Osteoblast (primary cell): ENCODE measurements at regions not wholly inside any gene's neighbourhood (a gene's known extent, or its start where the extent isn't known, plus 50 kb on each side); places are given as distances from the start of the nearest gene placed in this dataset.

ENCODE experiments used
- DNase-seq: peaks from one replicate; pipeline ENCODE4 v3.0.0; 2011; ENCODE audit warnings: low spot score, mixed read lengths; ENCODE audit not compliant: insufficient read length; ENCODE audit errors: missing footprints
- H2AFZ ChIP-seq: 2 replicates; pipeline ENCODE4 v1.6.0; 2011; ENCODE audit warnings: mild to moderate bottlenecking, low read length
- H3K27ac ChIP-seq: 2 replicates; pipeline ENCODE4 v1.5.1; 2011; ENCODE audit warnings: mild to moderate bottlenecking, low read depth, low read length, moderate library complexity
- H3K27me3 ChIP-seq: 2 replicates; pipeline ENCODE4 v1.6.0; 2012; ENCODE audit warnings: mild to moderate bottlenecking, control low read depth, inconsistent platforms, low read length, moderate library complexity; ENCODE audit not compliant: insufficient read depth
- H3K36me3 ChIP-seq: 2 replicates; pipeline ENCODE4 v1.5.1; 2011; ENCODE audit warnings: mild to moderate bottlenecking, low read length, control low read depth, moderate library complexity; ENCODE audit not compliant: insufficient read depth
- H3K4me1 ChIP-seq: 2 replicates; pipeline ENCODE4 v1.5.1; 2011; ENCODE audit warnings: mild to moderate bottlenecking, low read length, control low read depth, moderate library complexity; ENCODE audit not compliant: insufficient read depth
- H3K4me2 ChIP-seq: 2 replicates; pipeline ENCODE4 v1.6.0; 2011; ENCODE audit warnings: mild to moderate bottlenecking, low read length; ENCODE audit not compliant: insufficient read depth
- H3K4me3 ChIP-seq: fragments of 200-600 bp; sonication (generic); 3 replicates; pipeline ENCODE4 v1.5.1; 2012; ENCODE audit warnings: mild to moderate bottlenecking, low read length, inconsistent platforms; ENCODE audit not compliant: insufficient read depth
- H3K79me2 ChIP-seq: 2 replicates; pipeline ENCODE4 v1.6.0; 2012; ENCODE audit warnings: mild to moderate bottlenecking, low read length, control low read depth, inconsistent platforms; ENCODE audit not compliant: insufficient read depth
- H3K9me3 ChIP-seq: 2 replicates; pipeline ENCODE4 v1.5.1; 2011; ENCODE audit warnings: low read depth, low read length, control low read depth
- H4K20me1 ChIP-seq: 2 replicates; pipeline ENCODE4 v1.6.0; 2012; ENCODE audit warnings: mild to moderate bottlenecking, low read length, control low read depth; ENCODE audit not compliant: insufficient read depth
- TF ChIP-seq, protein P1 (sequence below): IDR thresholded peaks from 2 replicates; pipeline ENCODE4 v1.5.1; 2011; ENCODE audit warnings: mild to moderate bottlenecking, low read depth, low read length, moderate library complexity; ENCODE audit errors: extremely low read depth

DNA sequence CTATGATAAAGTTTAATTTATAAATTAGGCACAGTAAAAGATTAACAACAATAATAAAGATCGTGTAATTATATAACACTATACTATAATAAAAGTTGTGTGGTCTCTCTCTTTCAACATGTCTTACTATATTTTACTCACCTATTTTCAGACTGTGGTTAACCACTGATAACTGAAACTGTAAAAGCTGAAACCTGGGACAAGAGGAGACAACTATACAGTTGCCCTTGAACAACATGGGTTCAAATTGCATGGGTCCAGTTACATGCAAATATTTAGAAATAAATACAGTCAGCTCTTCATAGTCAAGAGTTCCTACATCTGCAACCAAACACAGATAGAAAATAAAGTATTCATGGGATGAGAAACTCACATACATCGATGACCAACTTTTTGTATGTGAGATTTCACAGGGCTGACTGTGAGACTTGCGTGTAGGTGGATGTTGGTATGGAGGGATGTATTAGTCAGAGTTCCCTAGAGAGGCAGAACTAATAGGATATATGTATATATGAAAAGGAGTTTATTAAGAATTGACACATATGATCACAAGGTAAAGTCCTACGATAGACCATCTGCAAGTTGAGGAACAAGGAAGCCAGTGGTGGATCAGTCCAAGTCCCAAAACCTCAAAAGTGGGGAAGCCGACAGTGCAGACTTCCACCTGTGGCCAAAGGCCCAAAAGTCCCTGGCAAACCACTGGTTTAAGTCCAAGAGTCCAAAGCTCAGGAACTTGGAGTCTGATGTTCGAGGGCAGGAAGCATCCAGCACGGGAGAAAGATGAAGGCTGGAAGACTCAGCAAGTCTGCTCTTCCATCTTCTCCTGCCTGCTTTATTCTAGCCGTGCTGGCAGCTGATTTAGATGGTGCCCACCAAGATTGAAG lies 359.5 kb downstream of the INSC start:
- Histone ChIP-seq H3K4me2 (no peak overlapping the region), H3K36me3 (no peaks in the 10 kb centered on the region), H3K4me3 (no peak overlapping the region), H2AFZ (no peak overlapping the region), H3K4me1 (no peaks in the 10 kb centered on the region), H3K27me3 (no peaks in the 10 kb centered on the region), H3K79me2 (no peaks in the 10 kb centered on the region), H3K9me3 (no peaks in the 10 kb centered on the region), H4K20me1 (no peaks in the 10 kb centered on the region), H3K27ac (no peak overlapping the region)
- TF ChIP-seq, protein P1, sequence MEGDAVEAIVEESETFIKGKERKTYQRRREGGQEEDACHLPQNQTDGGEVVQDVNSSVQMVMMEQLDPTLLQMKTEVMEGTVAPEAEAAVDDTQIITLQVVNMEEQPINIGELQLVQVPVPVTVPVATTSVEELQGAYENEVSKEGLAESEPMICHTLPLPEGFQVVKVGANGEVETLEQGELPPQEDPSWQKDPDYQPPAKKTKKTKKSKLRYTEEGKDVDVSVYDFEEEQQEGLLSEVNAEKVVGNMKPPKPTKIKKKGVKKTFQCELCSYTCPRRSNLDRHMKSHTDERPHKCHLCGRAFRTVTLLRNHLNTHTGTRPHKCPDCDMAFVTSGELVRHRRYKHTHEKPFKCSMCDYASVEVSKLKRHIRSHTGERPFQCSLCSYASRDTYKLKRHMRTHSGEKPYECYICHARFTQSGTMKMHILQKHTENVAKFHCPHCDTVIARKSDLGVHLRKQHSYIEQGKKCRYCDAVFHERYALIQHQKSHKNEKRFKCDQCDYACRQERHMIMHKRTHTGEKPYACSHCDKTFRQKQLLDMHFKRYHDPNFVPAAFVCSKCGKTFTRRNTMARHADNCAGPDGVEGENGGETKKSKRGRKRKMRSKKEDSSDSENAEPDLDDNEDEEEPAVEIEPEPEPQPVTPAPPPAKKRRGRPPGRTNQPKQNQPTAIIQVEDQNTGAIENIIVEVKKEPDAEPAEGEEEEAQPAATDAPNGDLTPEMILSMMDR, result no peak
- no peak for DNase-seq

DNA sequence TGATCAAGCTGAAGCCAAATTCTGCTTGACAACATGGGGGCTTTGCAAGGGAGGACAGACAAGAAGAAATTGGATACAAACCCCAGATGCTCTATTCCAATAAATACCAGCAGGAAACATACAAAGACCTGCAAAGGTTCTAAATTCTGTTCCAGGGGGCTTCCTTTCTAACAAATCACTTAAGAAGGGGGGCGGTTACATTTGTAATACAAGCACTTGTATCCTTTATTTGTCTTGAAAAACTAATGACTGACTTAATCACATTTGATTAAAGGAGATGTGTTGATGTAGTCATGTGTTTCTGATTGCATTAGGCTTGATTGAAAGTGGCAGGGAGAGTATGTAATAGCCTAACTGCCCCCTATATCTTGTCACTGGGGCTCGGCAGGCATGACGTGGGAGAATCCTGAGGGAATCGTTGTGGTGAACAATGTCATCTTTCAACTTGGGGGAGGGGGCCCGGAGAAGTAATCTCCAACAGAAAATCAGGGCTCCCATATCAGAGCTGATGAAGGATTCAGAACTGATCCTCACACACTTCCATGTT lies 361.7 kb downstream of the INSC start:
- H3K4me3 ChIP-seq, result no peak overlapping the region
- H3K27ac ChIP-seq, result no peak overlapping the region
- TF ChIP-seq, protein P1, result no peak
- no peaks in the 10 kb centered on the region for H3K9me3 ChIP-seq
- H3K4me2 ChIP-seq, result no peak overlapping the region
- no peaks in the 10 kb centered on the region for H4K20me1 ChIP-seq
- H3K4me1 ChIP-seq, result no peaks in the 10 kb centered on the region
- H3K27me3 ChIP-seq, result no peaks in the 10 kb centered on the region
- no peaks in the 10 kb centered on the region for H3K36me3 ChIP-seq
- DNase-seq, result no peak
- no peak overlapping the region for H2AFZ ChIP-seq
- H3K79me2 ChIP-seq, result no peaks in the 10 kb centered on the region

DNA sequence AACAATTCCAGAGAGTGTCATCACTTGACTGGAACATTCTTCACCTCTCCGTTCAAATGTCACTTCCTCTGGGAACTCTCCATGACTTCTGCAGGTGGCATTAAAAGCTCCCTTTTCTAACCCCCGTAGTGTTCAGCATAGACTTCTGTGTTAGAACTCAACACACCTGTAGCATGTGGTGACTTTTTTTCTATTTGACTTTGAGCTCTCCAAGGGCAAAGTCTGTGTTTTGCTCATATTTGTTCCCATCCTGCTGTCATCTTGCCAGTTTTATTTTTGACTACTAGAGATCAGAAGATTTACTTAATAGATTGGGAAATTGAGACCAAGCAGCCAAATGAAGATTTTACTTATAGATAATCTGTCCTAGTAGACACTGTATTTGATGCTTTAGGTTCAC lies 367.1 kb downstream of the INSC start:
- H3K4me2 ChIP-seq, result no peak overlapping the region
- no peak overlapping the region for H3K4me3 ChIP-seq
- H3K4me1 ChIP-seq, result no peaks in the 10 kb centered on the region
- no peaks in the 10 kb centered on the region for H3K27me3 ChIP-seq
- H3K36me3 ChIP-seq, result no peaks in the 10 kb centered on the region
- no peak for DNase-seq
- TF ChIP-seq, protein P1, result no peak
- H3K27ac ChIP-seq, result no peak overlapping the region
- no peaks in the 10 kb centered on the region for H4K20me1 ChIP-seq
- H3K79me2 ChIP-seq, result no peaks in the 10 kb centered on the region
- no peak overlapping the region for H2AFZ ChIP-seq
- no peaks in the 10 kb centered on the region for H3K9me3 ChIP-seq

DNA sequence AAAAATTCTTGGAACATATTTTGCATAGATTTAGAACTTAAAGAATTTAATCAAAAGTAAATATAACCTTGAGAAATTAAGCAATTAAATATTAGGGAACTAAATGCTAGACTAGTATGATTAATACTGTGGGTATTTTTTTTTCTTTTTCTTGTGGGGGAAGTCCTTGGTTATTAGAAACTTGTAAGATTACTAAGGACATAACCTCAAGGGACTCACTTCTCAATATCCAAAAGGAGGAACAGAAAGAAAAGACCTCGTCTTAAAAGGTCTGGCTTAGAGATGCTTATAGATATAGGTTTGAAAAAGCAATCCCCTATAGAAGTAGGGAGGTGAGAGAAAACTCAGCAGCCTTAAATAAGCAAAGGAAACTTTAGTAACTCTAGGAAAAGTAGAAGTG lies 368.5 kb downstream of the INSC start:
- H3K79me2 ChIP-seq, result no peaks in the 10 kb centered on the region
- TF ChIP-seq, protein P1, result no peak
- H3K4me3 ChIP-seq, result no peak overlapping the region
- no peaks in the 10 kb centered on the region for H3K9me3 ChIP-seq
- H3K36me3 ChIP-seq, result no peaks in the 10 kb centered on the region
- H3K27me3 ChIP-seq, result no peaks in the 10 kb centered on the region
- H2AFZ ChIP-seq, result no peak overlapping the region
- no peaks in the 10 kb centered on the region for H4K20me1 ChIP-seq
- H3K4me1 ChIP-seq, result no peaks in the 10 kb centered on the region
- H3K4me2 ChIP-seq, result no peak overlapping the region
- no peak overlapping the region for H3K27ac ChIP-seq
- DNase-seq, result no peak
